Nephron progenitor cell (in vitro differentiated cells): ENCODE measurements at regions not wholly inside any gene's neighbourhood (a gene's known extent, or its start where the extent isn't known, plus 50 kb on each side); places are given as distances from the start of the nearest gene placed in this dataset.

Experiments used
- DNase-seq: peaks from one replicate; pipeline ENCODE4 v3.0.0; 2021
- H3K27ac Mint-ChIP-seq: 2 replicates; pipeline ENCODE4 v1.8.0; 2021; ENCODE audit warnings: mild to moderate bottlenecking, moderate library complexity, mixed read lengths
- H3K27me3 Mint-ChIP-seq: 2 replicates; pipeline ENCODE4 v1.8.0; 2021; ENCODE audit warnings: mild to moderate bottlenecking, low read depth, mixed read lengths; ENCODE audit not compliant: poor library complexity
- H3K36me3 Mint-ChIP-seq: 2 replicates; pipeline ENCODE4 v1.8.0; 2021; ENCODE audit warnings: low read depth, mixed read lengths
- H3K4me1 Mint-ChIP-seq: 2 replicates; pipeline ENCODE4 v1.8.0; 2021; ENCODE audit warnings: mixed read lengths
- H3K4me3 Mint-ChIP-seq: 2 replicates; pipeline ENCODE4 v1.8.0; 2021; ENCODE audit warnings: mild to moderate bottlenecking, moderate library complexity, mixed read lengths
- H3K9me3 Mint-ChIP-seq: 2 replicates; pipeline ENCODE4 v1.8.0; 2021; ENCODE audit warnings: mild to moderate bottlenecking, moderate library complexity, mixed read lengths
- TF ChIP-seq, protein P1 (sequence below): fragments of 200-600 bp; sonication (generic); IDR thresholded peaks from 2 replicates; pipeline ENCODE4 v1.5.0; 2021; ENCODE audit warnings: antibody characterized with exemption

DNA sequence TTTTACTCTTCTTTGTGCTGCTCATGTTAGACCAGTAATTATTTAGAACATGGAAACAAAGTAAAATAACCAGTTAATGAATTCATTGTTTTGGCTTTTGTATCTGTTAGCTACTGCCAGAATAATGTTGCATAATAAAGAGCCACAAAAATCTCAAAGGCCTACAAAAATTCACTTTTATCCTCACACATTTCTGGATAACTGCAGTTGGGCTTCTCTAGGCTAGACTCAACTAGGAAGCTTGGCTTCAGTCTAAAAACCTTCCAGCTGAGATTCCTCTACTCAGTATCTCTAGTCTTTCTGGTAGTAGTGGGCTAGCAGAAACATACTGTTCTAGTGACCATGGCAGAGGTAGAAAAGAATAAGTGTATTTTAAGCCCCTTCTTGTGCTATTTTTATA, 73.0 kb downstream of the FAT4 start:
- Mint-ChIP-seq H3K4me3 (no peak overlapping the region), H3K4me1 (no peaks in the 10 kb centered on the region), H3K9me3 (no peaks in the 10 kb centered on the region), H3K36me3 (no peaks in the 10 kb centered on the region), H3K27ac (no peak overlapping the region), H3K27me3 (no peaks in the 10 kb centered on the region)
- TF ChIP-seq, protein P1, sequence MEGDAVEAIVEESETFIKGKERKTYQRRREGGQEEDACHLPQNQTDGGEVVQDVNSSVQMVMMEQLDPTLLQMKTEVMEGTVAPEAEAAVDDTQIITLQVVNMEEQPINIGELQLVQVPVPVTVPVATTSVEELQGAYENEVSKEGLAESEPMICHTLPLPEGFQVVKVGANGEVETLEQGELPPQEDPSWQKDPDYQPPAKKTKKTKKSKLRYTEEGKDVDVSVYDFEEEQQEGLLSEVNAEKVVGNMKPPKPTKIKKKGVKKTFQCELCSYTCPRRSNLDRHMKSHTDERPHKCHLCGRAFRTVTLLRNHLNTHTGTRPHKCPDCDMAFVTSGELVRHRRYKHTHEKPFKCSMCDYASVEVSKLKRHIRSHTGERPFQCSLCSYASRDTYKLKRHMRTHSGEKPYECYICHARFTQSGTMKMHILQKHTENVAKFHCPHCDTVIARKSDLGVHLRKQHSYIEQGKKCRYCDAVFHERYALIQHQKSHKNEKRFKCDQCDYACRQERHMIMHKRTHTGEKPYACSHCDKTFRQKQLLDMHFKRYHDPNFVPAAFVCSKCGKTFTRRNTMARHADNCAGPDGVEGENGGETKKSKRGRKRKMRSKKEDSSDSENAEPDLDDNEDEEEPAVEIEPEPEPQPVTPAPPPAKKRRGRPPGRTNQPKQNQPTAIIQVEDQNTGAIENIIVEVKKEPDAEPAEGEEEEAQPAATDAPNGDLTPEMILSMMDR, result no peak
- no peak for DNase-seq

DNA sequence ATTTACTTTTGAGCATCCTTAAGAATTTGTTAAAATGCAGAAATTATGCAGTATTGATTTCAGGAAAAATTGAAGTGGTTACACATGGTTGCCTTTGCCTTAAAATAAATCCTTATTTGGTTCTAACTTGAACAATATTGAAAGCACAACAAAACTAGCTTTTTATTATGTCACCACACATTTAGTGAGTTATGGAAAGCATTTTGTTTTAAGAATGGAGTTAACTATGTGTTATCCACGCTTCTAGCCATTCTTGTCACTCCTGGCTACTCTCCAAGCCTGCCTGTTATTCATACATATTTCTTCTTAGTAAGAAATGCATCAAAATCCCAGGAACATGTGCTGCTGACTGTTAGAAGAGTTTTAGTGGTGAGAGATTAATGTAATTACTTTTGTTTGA, 73.9 kb downstream of the FAT4 start:
- DNase-seq, result no peak
- H3K4me1 Mint-ChIP-seq, result no peaks in the 10 kb centered on the region
- no peaks in the 10 kb centered on the region for H3K36me3 Mint-ChIP-seq
- no peaks in the 10 kb centered on the region for H3K9me3 Mint-ChIP-seq
- TF ChIP-seq, protein P1, result no peak
- no peak overlapping the region for H3K27ac Mint-ChIP-seq
- H3K4me3 Mint-ChIP-seq, result no peak overlapping the region
- H3K27me3 Mint-ChIP-seq, result no peaks in the 10 kb centered on the region

DNA sequence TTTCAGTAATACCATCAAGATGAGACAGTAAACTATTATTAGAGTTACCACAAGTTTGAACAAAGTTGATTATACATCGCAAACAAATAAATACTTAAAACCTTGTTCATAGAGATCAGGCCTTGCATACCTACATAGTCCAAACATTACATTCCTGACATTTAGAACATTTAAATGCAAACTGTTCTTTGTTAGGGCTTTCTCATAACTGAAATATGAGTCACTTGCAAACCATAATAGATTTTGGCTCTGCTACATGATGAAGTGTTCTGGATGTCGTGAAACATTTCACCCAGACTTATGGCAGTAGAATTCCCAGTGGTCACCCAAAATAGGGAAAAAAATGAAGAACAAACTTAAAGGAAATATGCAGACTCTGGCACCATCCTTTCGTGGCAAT, 75.0 kb downstream of the FAT4 start:
- TF ChIP-seq, protein P1, result no peak
- Mint-ChIP-seq H3K4me3 (no peak overlapping the region), H3K27me3 (no peaks in the 10 kb centered on the region), H3K4me1 (no peaks in the 10 kb centered on the region), H3K27ac (no peak overlapping the region), H3K36me3 (no peaks in the 10 kb centered on the region), H3K9me3 (no peaks in the 10 kb centered on the region)
- no peak for DNase-seq

DNA sequence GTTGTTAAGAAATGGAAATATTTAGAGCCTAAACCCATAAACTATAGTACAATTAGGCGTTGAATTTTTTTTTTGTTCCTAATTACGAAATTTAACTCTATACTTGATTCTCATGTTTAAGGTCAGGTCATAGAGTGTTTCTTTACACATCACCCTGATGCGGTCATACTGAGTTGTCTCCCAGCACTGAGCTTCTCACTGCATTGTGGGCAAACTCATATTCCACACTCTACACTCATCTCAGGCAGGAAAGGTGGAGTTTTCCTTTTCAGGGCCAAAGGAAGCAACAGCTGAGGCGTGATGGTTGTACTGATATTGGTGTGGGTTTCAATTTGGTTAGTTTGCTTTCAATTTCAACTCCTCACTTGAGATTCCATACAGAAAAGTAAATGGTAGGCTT, 75.4 kb downstream of the FAT4 start:
- no peak for DNase-seq
- Mint-ChIP-seq H3K9me3 (no peaks in the 10 kb centered on the region), H3K4me3 (no peak overlapping the region), H3K4me1 (no peaks in the 10 kb centered on the region), H3K27ac (peak overlapping the region; percentile 43), H3K36me3 (no peaks in the 10 kb centered on the region), H3K27me3 (no peaks in the 10 kb centered on the region)
- TF ChIP-seq, protein P1, result no peak

DNA sequence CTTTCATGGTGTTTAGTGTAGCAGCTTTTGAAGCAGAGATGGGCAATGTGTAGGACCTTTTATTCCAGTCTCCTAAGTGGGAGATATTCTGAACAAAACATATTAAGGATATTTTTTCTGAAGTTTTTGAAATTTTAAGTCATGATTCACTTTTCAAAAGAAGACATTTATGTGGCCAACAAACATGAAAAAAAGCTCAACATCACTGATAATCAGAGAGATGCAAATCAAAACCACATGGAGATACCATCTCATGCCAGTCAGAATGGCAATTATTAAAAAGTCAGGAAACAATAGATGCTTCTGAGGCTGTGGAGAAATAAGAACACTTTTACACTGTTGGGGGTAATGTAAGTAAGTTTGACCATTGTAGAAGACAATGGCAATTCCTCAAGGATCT, 76.0 kb downstream of the FAT4 start:
- no peak for DNase-seq

DNA sequence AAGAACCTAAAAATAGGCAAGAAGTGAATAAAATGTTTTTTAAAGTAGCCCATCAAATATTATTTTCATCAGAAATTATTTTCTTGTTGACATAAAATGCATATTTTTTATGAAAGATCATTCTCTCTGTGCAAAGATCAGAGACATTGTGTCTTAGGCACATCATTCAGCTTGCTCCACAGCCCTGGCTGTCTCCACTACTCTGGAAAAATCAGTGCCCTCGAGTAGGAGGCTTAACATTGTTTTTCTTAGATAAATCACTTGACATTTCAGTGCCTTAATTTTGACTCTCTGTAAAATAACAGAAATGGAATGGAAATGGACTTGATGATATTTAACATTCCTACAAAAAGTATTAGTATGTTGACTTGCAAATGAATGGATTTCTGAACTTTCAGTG, 77.9 kb downstream of the FAT4 start:
- H3K9me3 Mint-ChIP-seq, result no peaks in the 10 kb centered on the region
- H3K27me3 Mint-ChIP-seq, result no peaks in the 10 kb centered on the region
- H3K27ac Mint-ChIP-seq, result no peak overlapping the region
- no peaks in the 10 kb centered on the region for H3K36me3 Mint-ChIP-seq
- no peak overlapping the region for H3K4me3 Mint-ChIP-seq
- DNase-seq, result no peak
- peaks cover 7% of the 10 kb centered on the region for H3K4me1 Mint-ChIP-seq
- TF ChIP-seq, protein P1, result no peak

More for the DNA sequence above, 76.0 kb downstream of the FAT4 start:
- H3K36me3 Mint-ChIP-seq, result no peaks in the 10 kb centered on the region
- H3K4me1 Mint-ChIP-seq, result no peaks in the 10 kb centered on the region
- no peak overlapping the region for H3K27ac Mint-ChIP-seq
- TF ChIP-seq, protein P1, result no peak
- no peaks in the 10 kb centered on the region for H3K9me3 Mint-ChIP-seq
- no peaks in the 10 kb centered on the region for H3K27me3 Mint-ChIP-seq
- H3K4me3 Mint-ChIP-seq, result no peak overlapping the region
